ENCODE measurements at regions not wholly inside any gene's neighbourhood (a gene's known extent, or its start where the extent isn't known, plus 50 kb on each side); places are given as distances from the start of the nearest gene placed in this dataset.

GRCh38 chr11:92735039-92735438 lies 234.4 kb upstream of the MTNR1B start:
- POLR2A ChIA-PET: no interaction called here
- CTCF ChIA-PET: interaction anchor here (1.0 to 1.8 kb wide), 3 partner anchors 10 to 150 kb away, joined by 4 to 5 read pairs (median 5); no protein-coding TSS in a partner anchor
- H3K27me3 ChIP-seq (ENCODE audit: insufficient read depth): no peaks in the 10 kb centered on the region
- no peak overlapping the region for H3K27ac ChIP-seq (ENCODE audit: low read depth in 2 of 2, low read length in 1 of 2)
- no peak overlapping the region for H3K4me2 ChIP-seq
- 89% methylated on average over 1 of the region's 1 CpG for WGBS (ENCODE audit: low lambda C conversion rate)
- H2AFZ ChIP-seq (ENCODE audit: low read depth): no peak overlapping the region
- no peaks in the 10 kb centered on the region for H3K9me2 ChIP-seq
- no peaks in the 10 kb centered on the region for H3K4me1 ChIP-seq (ENCODE audit: control insufficient read depth in 1 of 2, insufficient read depth in 2 of 2, low read depth in 1 of 2, low read length in 1 of 2)
- no peaks in the 10 kb centered on the region for H4K20me1 ChIP-seq (ENCODE audit: insufficient read depth)
- TF ChIP-seq FOXJ3 (CRISPR knock-in tag; IDR thresholded peaks at IDR 0.05): no peak
- TF ChIP-seq FOSL2 (IDR thresholded peaks at IDR 0.05; ENCODE audit: borderline replicate concordance, low read depth): no peak
- no peak for TF ChIP-seq GABPA (IDR thresholded peaks at IDR 0.05; ENCODE audit: low read depth)
- peak; percentile 29; the same call in 1 of the 2 replicates for TF ChIP-seq SMC3 (IDR thresholded peaks at IDR 0.05; ENCODE audit: low read depth, low read length)
- peak; percentile 40 for TF ChIP-seq CTCF (IDR thresholded peaks at IDR 0.05)
- no peak for TF ChIP-seq FOXM1 (IDR thresholded peaks at IDR 0.05; ENCODE audit: low read depth)
- no peak for TF ChIP-seq JUND (IDR thresholded peaks at IDR 0.05)
- no peak for TF ChIP-seq MXI1 (IDR thresholded peaks at IDR 0.05; ENCODE audit: low read depth, low read length)
- TF ChIP-seq EZH2phosphoT487 (IDR thresholded peaks at IDR 0.05; ENCODE audit: borderline replicate concordance, low read depth): no peak
- TF ChIP-seq EP300 (IDR thresholded peaks at IDR 0.05; ENCODE audit: borderline replicate concordance in 1 of 2, low read depth in 1 of 2, low read length in 1 of 2): no peak
- TF ChIP-seq ZBTB33 (IDR thresholded peaks at IDR 0.05; ENCODE audit: borderline replicate concordance, low read depth): no peak
- no peak for TF ChIP-seq NRF1 (IDR thresholded peaks at IDR 0.05; ENCODE audit: low read depth, low read length)
- TF ChIP-seq RCOR1 (IDR thresholded peaks at IDR 0.05; ENCODE audit: low read length): no peak
- no peak for TF ChIP-seq NFIC (IDR thresholded peaks at IDR 0.05; ENCODE audit: borderline replicate concordance)
- no peak for TF ChIP-seq POLR2AphosphoS5 (IDR thresholded peaks at IDR 0.05; ENCODE audit: low read depth, low read length)
- peak; percentile 48 for TF ChIP-seq RAD21 (IDR thresholded peaks at IDR 0.05; ENCODE audit: low read length)
- TF ChIP-seq PBX3 (IDR thresholded peaks at IDR 0.05): no peak
- no peak overlapping the region for H3K4me3 ChIP-seq (ENCODE audit: low read depth in 2 of 2, low read length in 1 of 2)
- H3K9me3 ChIP-seq: no peaks in the 10 kb centered on the region
- no peaks in the 10 kb centered on the region for H3K36me3 ChIP-seq (replicated peaks in 1 of 2; ENCODE audit: control insufficient read depth in 1 of 2, insufficient read depth in 2 of 2, low read length in 1 of 2)
- no peaks in the 10 kb centered on the region for H3K79me2 ChIP-seq (ENCODE audit: insufficient read depth)
- no peaks in the 10 kb centered on the region for H3F3A ChIP-seq (replicated peaks; ENCODE audit: insufficient read depth)
- DNase-seq: peak; percentile 6
- no peak overlapping the region for H3K9ac ChIP-seq

Data from SK-N-SH (cell line).